ENCODE measurements at regions not wholly inside any gene's neighbourhood (a gene's known extent, or its start where the extent isn't known, plus 50 kb on each side); places are given as distances from the start of the nearest gene placed in this dataset.
"Not testable (repeated sequence)": the region's sequence is repeated elsewhere in the genome, so short reads cannot be mapped to it uniquely, and the experiment has no call there.

DNA sequence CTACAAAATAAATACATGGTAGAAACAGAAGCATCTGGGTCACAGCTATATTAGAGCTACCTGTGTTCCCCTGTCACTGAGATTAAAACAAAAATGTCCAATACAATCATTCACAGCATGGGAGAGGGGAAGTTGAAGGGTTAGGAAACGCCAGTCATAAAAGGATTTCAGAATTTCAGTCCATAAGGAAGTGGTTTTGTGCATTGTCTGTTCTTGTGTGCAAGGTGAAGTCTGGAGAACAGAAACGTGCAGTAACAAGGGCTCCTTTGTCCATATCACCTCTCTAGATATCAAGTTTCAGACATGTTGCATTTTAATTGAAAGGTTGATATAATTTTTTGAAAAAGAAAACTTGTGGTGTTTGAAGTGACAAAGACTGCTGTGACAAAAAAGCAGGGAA, 139.3 kb upstream of the DUSP22 start:
- H3K9me3 ChIP-seq (replicated peaks; ENCODE audit: control insufficient read depth, insufficient read depth, low read length); ATAC-seq; H3K9ac ChIP-seq (ENCODE audit: control insufficient read depth, insufficient read depth, low read length); FAIRE-seq; BruUV-seq (replicated peaks); H2AFZ ChIP-seq (ENCODE audit: control insufficient read depth, low read depth, low read length); POLR2A ChIA-PET; H4K20me1 ChIP-seq (ENCODE audit: control insufficient read depth, insufficient read depth); H3K27ac ChIP-seq (ENCODE audit: control insufficient read depth, insufficient read depth); H3K79me2 ChIP-seq (ENCODE audit: control insufficient read depth, insufficient read depth, low read length); H3K27me3 ChIP-seq (replicated peaks in 1 of 2; ENCODE audit: control insufficient read depth in 2 of 2, insufficient read depth in 2 of 2, low read length in 1 of 2); in situ Hi-C loops (cut with MboI); H3K4me2 ChIP-seq (ENCODE audit: control insufficient read depth, insufficient read depth); H3K4me3 ChIP-seq; H3K36me3 ChIP-seq (ENCODE audit: control insufficient read depth in 2 of 2, insufficient read depth in 2 of 2, low read length in 1 of 2); intact Hi-C loops (cut with micrococcal nuclease; ENCODE audit: unreplicated experiment): not testable (repeated sequence)
- WGBS (ENCODE audit: insufficient coverage, insufficient replicate concordance, low lambda C conversion rate, missing lambda C conversion rate) = 0% methylated on average over 2 of the region's 2 CpGs
- peak; percentile 42; the same call in 1 of the 2 replicates for TF ChIP-seq MTA3 (IDR thresholded peaks at IDR 0.05; ENCODE audit: borderline replicate concordance, low read length)
- TF ChIP-seq RUNX3 (IDR thresholded peaks at IDR 0.05; ENCODE audit: low read length) = peak; percentile 89
- TF ChIP-seq MTA2 (IDR thresholded peaks at IDR 0.05; ENCODE audit: low read depth) = 0 out of 2 replicates have a peak, but pooled peaks have one; percentile 14
- peak; percentile 61; the same call in 1 of the 2 replicates for TF ChIP-seq NFIC (IDR thresholded peaks at IDR 0.05; ENCODE audit: low read depth, low read length)
- TF ChIP-seq, protein P1, sequence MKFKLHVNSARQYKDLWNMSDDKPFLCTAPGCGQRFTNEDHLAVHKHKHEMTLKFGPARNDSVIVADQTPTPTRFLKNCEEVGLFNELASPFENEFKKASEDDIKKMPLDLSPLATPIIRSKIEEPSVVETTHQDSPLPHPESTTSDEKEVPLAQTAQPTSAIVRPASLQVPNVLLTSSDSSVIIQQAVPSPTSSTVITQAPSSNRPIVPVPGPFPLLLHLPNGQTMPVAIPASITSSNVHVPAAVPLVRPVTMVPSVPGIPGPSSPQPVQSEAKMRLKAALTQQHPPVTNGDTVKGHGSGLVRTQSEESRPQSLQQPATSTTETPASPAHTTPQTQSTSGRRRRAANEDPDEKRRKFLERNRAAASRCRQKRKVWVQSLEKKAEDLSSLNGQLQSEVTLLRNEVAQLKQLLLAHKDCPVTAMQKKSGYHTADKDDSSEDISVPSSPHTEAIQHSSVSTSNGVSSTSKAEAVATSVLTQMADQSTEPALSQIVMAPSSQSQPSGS (IDR thresholded peaks at IDR 0.05; ENCODE audit: low read length) = peak; percentile 43; the same call in 1 of the 2 replicates
- TF ChIP-seq, protein P2, sequence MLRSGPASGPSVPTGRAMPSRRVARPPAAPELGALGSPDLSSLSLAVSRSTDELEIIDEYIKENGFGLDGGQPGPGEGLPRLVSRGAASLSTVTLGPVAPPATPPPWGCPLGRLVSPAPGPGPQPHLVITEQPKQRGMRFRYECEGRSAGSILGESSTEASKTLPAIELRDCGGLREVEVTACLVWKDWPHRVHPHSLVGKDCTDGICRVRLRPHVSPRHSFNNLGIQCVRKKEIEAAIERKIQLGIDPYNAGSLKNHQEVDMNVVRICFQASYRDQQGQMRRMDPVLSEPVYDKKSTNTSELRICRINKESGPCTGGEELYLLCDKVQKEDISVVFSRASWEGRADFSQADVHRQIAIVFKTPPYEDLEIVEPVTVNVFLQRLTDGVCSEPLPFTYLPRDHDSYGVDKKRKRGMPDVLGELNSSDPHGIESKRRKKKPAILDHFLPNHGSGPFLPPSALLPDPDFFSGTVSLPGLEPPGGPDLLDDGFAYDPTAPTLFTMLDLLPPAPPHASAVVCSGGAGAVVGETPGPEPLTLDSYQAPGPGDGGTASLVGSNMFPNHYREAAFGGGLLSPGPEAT (IDR thresholded peaks at IDR 0.05; ENCODE audit: low read depth) = 0 out of 2 replicates have a peak, but pooled peaks have one; percentile 13
- peak; percentile 85 for TF ChIP-seq EED (IDR thresholded peaks at IDR 0.05; ENCODE audit: low read depth)
- TF ChIP-seq EGR1 (IDR thresholded peaks at IDR 0.05; ENCODE audit: borderline replicate concordance in 1 of 2, low read depth in 2 of 2, low read length in 2 of 2) = peak in 1 of 2 experiments; percentile 24; a peak in 1 of 3 replicates
- TF ChIP-seq, protein P3, sequence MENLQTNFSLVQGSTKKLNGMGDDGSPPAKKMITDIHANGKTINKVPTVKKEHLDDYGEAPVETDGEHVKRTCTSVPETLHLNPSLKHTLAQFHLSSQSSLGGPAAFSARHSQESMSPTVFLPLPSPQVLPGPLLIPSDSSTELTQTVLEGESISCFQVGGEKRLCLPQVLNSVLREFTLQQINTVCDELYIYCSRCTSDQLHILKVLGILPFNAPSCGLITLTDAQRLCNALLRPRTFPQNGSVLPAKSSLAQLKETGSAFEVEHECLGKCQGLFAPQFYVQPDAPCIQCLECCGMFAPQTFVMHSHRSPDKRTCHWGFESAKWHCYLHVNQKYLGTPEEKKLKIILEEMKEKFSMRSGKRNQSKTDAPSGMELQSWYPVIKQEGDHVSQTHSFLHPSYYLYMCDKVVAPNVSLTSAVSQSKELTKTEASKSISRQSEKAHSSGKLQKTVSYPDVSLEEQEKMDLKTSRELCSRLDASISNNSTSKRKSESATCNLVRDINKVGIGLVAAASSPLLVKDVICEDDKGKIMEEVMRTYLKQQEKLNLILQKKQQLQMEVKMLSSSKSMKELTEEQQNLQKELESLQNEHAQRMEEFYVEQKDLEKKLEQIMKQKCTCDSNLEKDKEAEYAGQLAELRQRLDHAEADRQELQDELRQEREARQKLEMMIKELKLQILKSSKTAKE (IDR thresholded peaks at IDR 0.05; ENCODE audit: low read depth, poor library complexity, severe bottlenecking) = peak; percentile 24
- peak; percentile 76; the same call in 1 of the 2 replicates for TF ChIP-seq SPI1 (IDR thresholded peaks at IDR 0.05; ENCODE audit: borderline replicate concordance, insufficient read depth, low read depth, low read length)
- peak; percentile 60 for TF ChIP-seq IKZF1 (conservative IDR thresholded peaks at IDR 0.05)
- TF ChIP-seq IKZF2 (IDR thresholded peaks at IDR 0.05) = peak; percentile 66 to 76
- 0 out of 2 replicates have a peak, but pooled peaks have one; percentile 24 for TF ChIP-seq CREB1 (IDR thresholded peaks at IDR 0.05; ENCODE audit: low read depth)
- TF ChIP-seq IRF4 (IDR thresholded peaks at IDR 0.05; ENCODE audit: low read depth, low read length) = 0 out of 2 replicates have a peak, but pooled peaks have one; percentile 17
- peak; percentile 70 for TF ChIP-seq JUNB (IDR thresholded peaks at IDR 0.05)
- TF ChIP-seq BHLHE40 (IDR thresholded peaks at IDR 0.05; ENCODE audit: borderline replicate concordance in 1 of 2, low read depth in 2 of 2, low read length in 1 of 2) = peak; percentile 69 to 83
- peak in 1 of 2 experiments; percentile 97; a peak in 2 of 4 replicates for TF ChIP-seq ETV6 (conservative IDR thresholded peaks at IDR 0.05 in 1 of 2, IDR thresholded peaks at IDR 0.05 in 1 of 2; ENCODE audit: borderline replicate concordance in 1 of 2, low read depth in 1 of 2)
- TF ChIP-seq CREM (IDR thresholded peaks at IDR 0.05; ENCODE audit: low read depth) = peak; percentile 45; the same call in 1 of the 2 replicates
- TF ChIP-seq BCL11A (IDR thresholded peaks at IDR 0.05; ENCODE audit: low read depth, low read length) = peak; percentile 38; the same call in 1 of the 2 replicates
- DNase-seq (ENCODE audit: low read depth, low spot score) = peak; percentile 46
- ChIA-PET CTCF (interaction anchor here (3.6 to 7.5 kb wide), 3 partner anchors 14 to 73 kb away, joined by 11 to 107 read pairs (median 91); no protein-coding TSS in a partner anchor), SMC1A (ENCODE audit: uncharacterized antibody, unreplicated experiment) (interaction anchor here (0.6 kb wide), 1 partner anchor 260 kb away, joined by 3 read pairs; no protein-coding TSS in a partner anchor), RAD21 (ENCODE audit: unreplicated experiment) (interaction anchor here (1.0 kb wide), 1 partner anchor 12 kb away, joined by 3 read pairs; no protein-coding TSS in a partner anchor)
- H3K4me1 ChIP-seq (ENCODE audit: control insufficient read depth, insufficient read depth, low read length) = peaks cover 61% of the 10 kb centered on the region
